Esophagus muscularis mucosa (tissue), 4 donors: ENCODE measurements at regions not wholly inside any gene's neighbourhood (a gene's known extent, or its start where the extent isn't known, plus 50 kb on each side); places are given as distances from the start of the nearest gene placed in this dataset.

Experiments used
- CTCF ChIP-seq, 3 experiments: fragments of 200-600 bp in 2 of 3; fragments of 450-650 bp in 1 of 3; sonication (generic) in 2 of 3; IDR thresholded peaks; one replicate each; pipeline ENCODE4 v1.5.1; 2017 to 2019; ENCODE audit warnings: antibody characterized with exemption in 3 of 3, mild to moderate bottlenecking in 2 of 3, moderate library complexity in 1 of 3
- EP300 ChIP-seq: sonication (generic); formaldehyde crosslinking; IDR thresholded peaks from one replicate; pipeline ENCODE4 v1.6.1; 2017; ENCODE audit warnings: antibody characterized with exemption
- POLR2A ChIP-seq: fragments of 450-650 bp; IDR thresholded peaks from one replicate; pipeline ENCODE4 v1.6.1; 2017; ENCODE audit warnings: antibody characterized with exemption, moderate library complexity, mild to moderate bottlenecking, low read depth

DNA sequence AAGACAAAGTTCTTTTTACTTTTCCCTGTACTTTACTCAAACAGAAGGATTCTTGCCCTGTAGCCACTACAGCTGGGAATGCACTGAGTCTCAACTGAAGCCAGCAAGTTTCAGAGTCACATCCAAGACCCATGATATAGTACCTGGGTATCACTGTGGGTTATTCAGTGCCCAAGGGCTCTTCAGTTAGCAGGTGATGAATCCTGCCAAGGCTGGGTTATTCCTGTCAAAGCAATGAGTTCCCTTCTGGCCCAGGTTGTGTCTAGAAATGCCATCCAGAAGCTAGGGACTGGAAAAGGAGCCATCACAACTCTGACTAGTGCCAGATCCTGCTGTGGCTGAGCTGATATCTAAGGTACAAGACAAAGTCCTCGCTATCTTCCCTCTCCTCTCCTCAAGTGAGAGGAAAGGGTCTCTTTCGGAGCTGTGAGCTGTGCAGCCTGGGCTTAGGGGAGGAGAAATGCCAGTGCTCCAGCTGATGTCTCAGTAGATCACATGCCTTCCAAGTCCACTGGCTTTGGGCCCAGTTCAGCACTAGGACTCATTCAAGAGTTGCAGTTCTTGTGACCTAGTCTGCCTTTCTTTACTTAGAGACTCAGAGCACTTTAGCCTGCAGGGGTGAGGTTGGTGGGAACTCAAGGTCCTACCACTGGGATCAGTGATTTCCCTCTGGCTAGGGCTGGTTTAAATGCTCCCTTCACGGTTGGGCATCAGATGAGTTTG, 369.4 kb downstream of the TBX15 start:
- TF ChIP-seq EP300 = no peak
- TF ChIP-seq CTCF (IDR thresholded peaks at IDR 0.05) = no peak
- no peak for TF ChIP-seq POLR2A
